Femur (tissue), 1 donor: ENCODE measurements at regions not wholly inside any gene's neighbourhood (a gene's known extent, or its start where the extent isn't known, plus 50 kb on each side); places are given as distances from the start of the nearest gene placed in this dataset.

ENCODE experiments used
- DNase-seq: peaks from one replicate; pipeline ENCODE4 v3.0.0-alpha.2; 2017

DNA sequence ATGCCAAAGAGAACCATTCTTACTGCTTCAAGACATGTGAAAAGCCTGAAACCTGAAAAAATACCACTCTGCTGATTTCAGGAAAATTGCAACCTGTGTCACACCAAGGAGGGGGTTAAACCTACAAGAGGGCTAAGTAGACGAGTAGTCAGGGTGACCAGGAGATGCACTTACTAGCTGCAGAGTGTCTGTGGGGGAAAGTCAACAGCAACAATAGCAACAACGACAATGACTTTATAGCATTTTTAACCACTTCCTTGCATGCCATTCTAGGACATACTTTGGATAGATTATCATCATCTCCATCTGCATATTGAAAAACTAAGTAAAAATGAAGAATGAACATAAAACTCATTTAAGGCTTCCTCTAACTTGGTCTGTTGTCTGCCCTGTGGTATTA, 902.7 kb downstream of the BCL11B start:
- no peak for DNase-seq

DNA sequence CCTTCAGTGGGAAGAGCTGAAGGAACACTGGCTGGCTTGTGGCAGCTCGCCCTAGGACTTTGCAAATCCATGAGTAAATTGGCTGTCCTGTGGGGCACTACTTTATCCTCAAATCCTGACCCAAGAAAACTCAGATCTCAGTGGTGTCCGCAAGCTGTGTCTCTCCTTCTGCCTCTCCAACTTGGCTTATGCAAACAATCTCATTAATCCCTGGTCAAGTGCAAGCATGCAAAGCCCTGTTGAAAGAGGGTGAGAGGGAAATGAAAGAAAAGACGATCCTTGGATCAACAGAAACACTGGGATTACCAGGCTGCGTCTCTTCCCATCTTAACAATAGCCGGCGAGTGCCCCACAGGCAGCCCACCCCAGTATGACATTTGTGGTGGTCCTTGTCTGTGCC, 901.6 kb downstream of the BCL11B start:
- DNase-seq = no peak

- no peak for DNase-seq
Observed at GRCh38 chr14:98371141-98371540, 900.9 kb downstream of the BCL11B start.

DNA sequence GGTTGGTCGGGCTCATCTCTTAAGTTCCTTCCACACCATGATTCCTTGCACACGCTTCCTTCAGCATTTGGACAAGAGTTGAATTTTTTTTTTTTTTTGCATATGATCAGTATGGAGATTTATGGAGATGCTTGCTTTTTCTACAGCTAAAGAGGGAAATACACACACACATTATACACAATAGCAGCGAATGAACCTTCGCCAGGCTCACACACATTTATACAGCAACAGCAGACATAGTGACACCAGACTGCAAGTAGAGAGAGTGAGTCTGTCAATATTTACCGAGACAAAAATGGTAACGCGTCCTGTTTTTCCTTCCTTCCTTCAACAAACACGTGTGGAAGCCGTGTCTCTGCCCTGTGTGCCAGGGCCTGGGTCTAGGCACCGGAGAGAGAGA, 897.9 kb downstream of the BCL11B start:
- no peak for DNase-seq

- DNase-seq = peak; percentile 21
Observed at GRCh38 chr14:98375566-98375965, 896.4 kb downstream of the BCL11B start.

DNA sequence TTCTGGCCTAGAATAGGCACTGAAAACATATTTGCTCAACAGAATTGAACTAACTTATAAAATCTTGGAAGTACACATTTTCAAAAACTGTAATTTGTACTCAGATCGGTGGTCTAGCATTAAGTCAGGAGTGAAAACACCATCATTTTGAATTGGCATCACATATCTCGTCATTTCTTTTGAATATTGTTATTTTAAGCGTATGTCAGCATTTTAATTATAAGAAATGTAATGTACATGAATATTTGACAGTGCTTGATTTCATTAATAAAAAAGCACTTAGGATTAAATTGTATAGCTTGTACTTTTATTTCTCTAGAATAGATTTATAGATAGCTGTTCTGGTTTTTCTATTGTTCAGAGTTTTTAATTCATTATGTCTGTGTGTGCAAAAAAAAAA, 892.2 kb downstream of the BCL11B start:
- no peak for DNase-seq

DNA sequence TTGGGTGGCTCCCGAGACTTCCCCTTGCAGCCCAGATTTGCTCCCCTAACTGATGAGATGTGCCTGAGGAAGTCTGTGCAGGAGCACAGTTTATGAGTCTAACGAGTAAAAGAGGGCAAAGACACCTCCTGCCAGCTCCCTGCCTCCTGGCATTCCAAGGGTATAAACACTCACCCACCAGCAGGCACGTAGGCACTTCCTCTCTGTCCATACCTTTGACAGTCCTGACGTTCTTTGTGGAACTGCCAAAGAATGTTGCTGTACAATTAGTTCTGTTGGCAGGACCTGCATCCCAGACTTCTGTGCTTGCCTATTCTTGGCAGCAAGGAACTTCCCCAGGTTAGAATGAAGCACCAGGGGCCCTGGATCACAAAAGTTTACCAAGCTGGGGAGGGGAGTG, 889.3 kb downstream of the BCL11B start:
- no peak for DNase-seq

GRCh38 chr14:98385851-98386250, 886.1 kb downstream of the BCL11B start:
- no peak for DNase-seq

DNA sequence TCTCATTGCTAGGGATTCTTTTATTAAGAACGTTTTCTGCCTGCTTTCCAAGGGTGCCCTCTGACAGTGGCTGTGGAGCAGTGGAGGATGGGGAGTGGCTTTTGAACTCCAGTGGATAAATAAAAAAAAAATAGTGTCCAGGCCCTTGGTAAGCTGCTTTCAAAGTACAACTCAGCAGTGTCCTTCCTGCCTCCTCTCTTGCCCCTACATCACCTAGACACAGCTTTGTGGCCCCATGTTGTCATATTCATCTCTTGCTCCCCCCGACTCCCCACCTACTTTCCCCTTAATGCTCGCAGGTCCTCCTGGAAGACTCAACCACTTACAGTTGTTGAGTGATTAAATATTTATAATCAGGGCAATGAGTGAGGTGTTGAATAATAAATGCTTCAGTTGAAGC, 880.9 kb downstream of the BCL11B start:
- no peak for DNase-seq

- no peak for DNase-seq
Observed at GRCh38 chr14:98393527-98393926, 878.5 kb downstream of the BCL11B start.

DNA sequence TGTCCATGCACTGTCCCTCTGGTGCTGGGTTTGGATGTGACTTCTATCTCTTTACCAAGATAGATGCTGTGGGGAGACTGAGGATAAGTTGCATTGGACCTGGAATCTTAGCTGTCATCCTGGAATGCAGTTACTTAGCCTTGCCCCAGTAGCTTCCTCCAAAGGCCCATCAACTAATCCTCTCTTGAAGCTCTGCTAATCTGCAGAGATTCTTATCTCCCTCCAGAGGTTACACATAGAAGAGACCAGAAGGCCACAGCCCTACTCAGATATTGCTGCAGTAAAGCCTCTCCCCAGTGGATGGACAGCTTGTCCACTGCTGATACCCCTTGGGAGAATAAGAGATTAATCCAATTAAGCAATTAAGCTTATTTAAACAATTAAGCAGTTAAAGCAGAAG, 867.2 kb downstream of the BCL11B start:
- DNase-seq = no peak

- DNase-seq = no peak
Observed at GRCh38 chr14:98408024-98408555, 863.9 kb downstream of the BCL11B start.

DNA sequence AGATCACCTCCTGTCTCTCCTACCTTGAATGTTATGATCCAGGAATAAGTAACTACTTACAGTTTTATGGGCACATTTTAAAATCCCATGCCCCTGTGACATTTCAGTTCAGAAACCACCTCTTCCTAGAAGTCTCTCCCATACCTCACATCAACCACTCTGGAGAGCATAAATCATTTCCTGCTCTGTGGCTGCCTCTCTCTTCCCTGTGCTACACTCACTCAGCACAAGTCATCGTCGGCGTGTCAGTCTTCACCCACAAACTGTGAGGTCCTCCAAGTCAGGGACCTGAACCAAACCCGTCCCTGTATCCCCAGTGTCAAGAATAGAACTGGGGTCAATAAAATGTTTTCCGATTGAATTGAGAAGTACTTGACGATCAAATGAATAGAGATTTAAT, 863.3 kb downstream of the BCL11B start:
- no peak for DNase-seq

DNA sequence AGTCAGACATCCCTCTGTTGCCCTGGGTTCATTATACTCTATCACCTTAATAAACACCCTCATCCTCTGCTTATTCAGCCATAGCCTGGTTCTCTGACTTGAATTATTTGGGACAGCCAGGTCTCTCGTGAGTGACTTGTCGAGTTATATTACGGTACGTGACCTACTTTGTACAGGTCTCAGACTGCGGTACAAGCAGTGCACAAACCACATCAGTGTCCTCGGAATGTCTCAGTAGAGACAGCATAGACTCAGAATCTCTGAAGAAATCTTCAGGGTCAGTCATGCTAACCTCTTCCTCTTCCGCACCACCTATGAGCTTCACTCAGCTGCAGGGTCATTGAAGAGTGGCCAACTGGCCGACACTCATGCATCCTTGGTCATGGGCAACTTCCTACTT, 860.8 kb downstream of the BCL11B start:
- DNase-seq = no peak

GRCh38 chr14:98412431-98412830, 859.6 kb downstream of the BCL11B start:
- DNase-seq = no peak

GRCh38 chr14:98415766-98416165, 856.2 kb downstream of the BCL11B start:
- DNase-seq = no peak

GRCh38 chr14:98417001-98417400, 855.0 kb downstream of the BCL11B start:
- DNase-seq = no peak

GRCh38 chr14:98428483-98428994, 843.5 kb downstream of the BCL11B start:
- DNase-seq = no peak

DNA sequence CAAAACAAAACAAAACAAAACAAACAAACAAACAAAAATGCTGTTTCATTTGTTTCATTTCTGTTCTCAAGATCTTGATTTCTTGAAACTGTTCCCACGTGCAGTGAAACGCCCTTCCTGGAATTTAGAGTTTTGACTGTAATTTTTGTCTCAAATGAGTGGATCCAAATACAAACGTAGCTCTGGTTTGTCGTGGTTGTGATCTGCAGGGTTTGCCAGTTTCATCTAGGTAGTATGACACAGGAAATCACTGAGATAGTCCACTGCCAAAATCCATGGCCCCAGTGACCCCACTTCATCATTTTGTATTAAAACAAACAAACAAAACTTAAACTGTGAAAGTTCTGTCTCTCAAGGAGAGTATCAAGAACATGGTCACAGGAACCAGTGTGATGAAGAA, 838.6 kb downstream of the BCL11B start:
- DNase-seq = no peak

GRCh38 chr14:98437113-98437512, 834.9 kb downstream of the BCL11B start:
- DNase-seq = no peak

GRCh38 chr14:98444077-98444476, 827.9 kb downstream of the BCL11B start:
- no peak for DNase-seq

GRCh38 chr14:98445718-98446117, 826.3 kb downstream of the BCL11B start:
- no peak for DNase-seq

DNA sequence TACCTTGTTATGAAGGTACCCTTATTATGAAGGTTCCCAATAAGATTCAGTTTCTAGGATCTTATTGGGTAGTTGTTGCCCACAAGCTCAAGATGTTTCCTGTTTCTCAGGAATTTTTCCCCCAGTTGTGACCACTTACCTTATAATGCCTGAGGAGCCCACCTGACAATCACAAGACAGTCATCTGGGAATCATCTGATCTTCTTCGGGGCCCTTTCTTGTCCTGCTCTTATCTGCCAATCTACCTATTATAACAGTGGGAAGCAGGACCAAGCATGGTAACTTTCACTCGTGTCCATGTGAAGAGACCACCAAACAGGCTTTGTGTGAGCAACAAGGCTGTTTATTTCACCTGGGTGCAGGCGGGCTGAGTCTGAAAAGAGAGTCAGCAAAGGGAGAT, 825.5 kb downstream of the BCL11B start:
- DNase-seq = no peak

DNA sequence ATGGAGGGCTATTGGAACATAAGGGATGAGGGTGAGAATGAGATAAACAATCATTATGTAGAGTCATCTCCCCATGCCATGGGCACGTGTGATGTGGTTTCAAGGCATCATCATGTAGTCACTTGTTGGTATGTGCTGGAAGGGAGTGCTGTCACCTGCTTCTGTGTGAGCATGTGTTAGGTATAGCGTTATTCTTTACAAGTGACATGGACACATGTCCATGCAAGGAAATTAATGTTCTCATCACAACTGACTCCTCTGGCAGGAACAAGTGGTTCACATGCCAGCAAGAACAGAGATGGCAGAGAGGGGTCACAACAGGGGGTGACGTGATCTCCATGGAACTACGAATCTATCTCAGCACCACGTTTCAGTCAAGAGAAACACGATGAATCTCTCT, 815.8 kb downstream of the BCL11B start:
- DNase-seq = peak; percentile 34

DNA sequence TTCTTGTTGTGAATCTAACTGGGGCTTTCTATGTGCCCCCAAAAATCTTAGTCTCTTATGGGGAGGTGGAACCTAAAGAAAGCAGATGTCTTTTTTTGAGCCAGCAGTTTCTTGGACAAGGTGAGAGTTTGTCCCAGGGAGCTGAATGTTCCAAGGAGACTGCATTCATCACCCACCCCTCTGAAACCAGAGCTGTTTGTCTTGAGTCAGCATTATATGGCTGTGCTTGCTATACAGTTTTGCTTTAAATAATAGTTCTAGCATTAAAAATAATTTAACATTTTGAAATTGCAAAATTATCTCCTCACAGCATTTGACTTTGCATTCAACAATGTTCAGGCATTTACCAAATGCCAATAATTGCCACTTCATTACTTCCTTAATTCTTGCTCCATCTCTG, 813.3 kb downstream of the BCL11B start:
- DNase-seq = no peak

- no peak for DNase-seq
Observed at GRCh38 chr14:98462908-98463307, 809.1 kb downstream of the BCL11B start.
